Loucy (cell line): ENCODE measurements at regions not wholly inside any gene's neighbourhood (a gene's known extent, or its start where the extent isn't known, plus 50 kb on each side); places are given as distances from the start of the nearest gene placed in this dataset.

Experiments
- H2AFZ ChIP-seq: fragments of 200-600 bp; sonication (generic); 2 replicates; pipeline ENCODE4 v1.6.0; 2016; ENCODE audit warnings: antibody characterized with exemption, mild to moderate bottlenecking, low read length, moderate library complexity
- H3F3A ChIP-seq: fragments of 200-600 bp; 2 replicates; pipeline ENCODE4 v1.6.0; 2016; ENCODE audit warnings: antibody characterized with exemption, low read depth, mild to moderate bottlenecking
- H3K27me3 ChIP-seq: fragments of 200-600 bp; sonication (generic); 2 replicates; pipeline ENCODE4 v1.6.1; 2014; ENCODE audit warnings: low read length, mild to moderate bottlenecking; ENCODE audit not compliant: insufficient read depth, poor library complexity, severe bottlenecking
- H3K36me3 ChIP-seq: fragments of 200-600 bp; sonication (generic); 2 replicates; pipeline ENCODE4 v1.6.1; 2016; ENCODE audit warnings: low read length; ENCODE audit not compliant: insufficient read depth
- H3K4me1 ChIP-seq: fragments of 200-600 bp; sonication (generic); 2 replicates; pipeline ENCODE4 v1.5.1; 2014; ENCODE audit warnings: low read length, mild to moderate bottlenecking; ENCODE audit not compliant: insufficient read depth, poor library complexity, severe bottlenecking
- H3K4me2 ChIP-seq: fragments of 200-600 bp; sonication (generic); 2 replicates; pipeline ENCODE4 v1.6.0; 2014; ENCODE audit warnings: antibody characterized with exemption, low read length, low read depth, mild to moderate bottlenecking; ENCODE audit not compliant: poor library complexity, severe bottlenecking
- H3K4me3 ChIP-seq: fragments of 200-600 bp; sonication (generic); 2 replicates; pipeline ENCODE4 v1.5.1; 2014; ENCODE audit warnings: low read length, mild to moderate bottlenecking, mixed read lengths; ENCODE audit not compliant: poor library complexity, severe bottlenecking
- H3K79me2 ChIP-seq: fragments of 200-600 bp; sonication (generic); 2 replicates; pipeline ENCODE4 v1.6.1; 2014; ENCODE audit warnings: low read length; ENCODE audit not compliant: insufficient read depth
- H3K9ac ChIP-seq: fragments of 200-600 bp; sonication (generic); 2 replicates; pipeline ENCODE4 v1.6.0; 2014; ENCODE audit warnings: mild to moderate bottlenecking, low read depth, low read length, moderate library complexity; ENCODE audit not compliant: poor library complexity, severe bottlenecking
- H3K9me2 ChIP-seq: fragments of 200-600 bp; sonication (generic); replicated peaks from 2 replicates; pipeline ENCODE4 v1.6.1; 2016; ENCODE audit warnings: low read depth, low read length, mixed read lengths
- H3K9me3 ChIP-seq: fragments of 200-600 bp; sonication (generic); 2 replicates; pipeline ENCODE4 v1.6.1; 2014; ENCODE audit warnings: mild to moderate bottlenecking, antibody characterized with exemption, low read length, low read depth; ENCODE audit not compliant: insufficient read depth
- H4K20me1 ChIP-seq: fragments of 200-600 bp; sonication (generic); 2 replicates; pipeline ENCODE4 v1.6.0; 2014; ENCODE audit warnings: antibody characterized with exemption, low read length, mild to moderate bottlenecking; ENCODE audit not compliant: insufficient read depth, poor library complexity, severe bottlenecking
- CTCF ChIP-seq: fragments of 200-600 bp; sonication (generic); conservative IDR thresholded peaks from 2 replicates; pipeline ENCODE4 v1.5.1; 2014; ENCODE audit warnings: mild to moderate bottlenecking, antibody characterized with exemption, low read length
- EZH2phosphoT487 ChIP-seq: fragments of 200-600 bp; IDR thresholded peaks from 2 replicates; pipeline ENCODE4 v1.6.1; 2018; ENCODE audit warnings: antibody characterized with exemption, mild to moderate bottlenecking, moderate library complexity, borderline replicate concordance

DNA sequence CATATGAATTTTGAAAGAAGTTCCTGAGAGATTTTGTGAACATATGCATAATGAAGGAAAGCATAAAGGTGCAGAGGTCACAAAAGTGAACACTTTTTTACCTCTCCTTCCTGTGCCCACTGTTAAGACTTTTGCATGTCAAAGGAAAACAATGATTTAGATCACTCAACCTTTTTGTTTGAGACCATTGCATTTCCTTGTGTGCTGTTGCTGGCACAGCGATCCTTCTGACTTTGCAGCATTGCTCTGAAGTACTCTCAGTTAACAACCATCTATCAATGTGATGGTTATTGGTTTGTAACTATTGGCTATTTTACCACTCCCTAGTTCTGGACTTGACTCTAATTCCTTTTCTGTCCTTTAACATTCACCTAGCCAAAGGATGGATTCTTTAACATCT lies 61.7 kb upstream of the TFPI start:
- H2AFZ ChIP-seq = no peak overlapping the region
- H3K36me3 ChIP-seq = no peaks in the 10 kb centered on the region
- no peak for TF ChIP-seq CTCF
- no peaks in the 10 kb centered on the region for H3K9me3 ChIP-seq
- no peak overlapping the region for H3K9ac ChIP-seq
- no peaks in the 10 kb centered on the region for H4K20me1 ChIP-seq
- no peaks in the 10 kb centered on the region for H3K4me1 ChIP-seq
- H3K27me3 ChIP-seq = no peaks in the 10 kb centered on the region
- H3K4me3 ChIP-seq = no peak overlapping the region
- H3F3A ChIP-seq = no peaks in the 10 kb centered on the region
- no peaks in the 10 kb centered on the region for H3K79me2 ChIP-seq
- H3K4me2 ChIP-seq = no peak overlapping the region
- H3K9me2 ChIP-seq = no peaks in the 10 kb centered on the region

- no peaks in the 10 kb centered on the region for H3K79me2 ChIP-seq
- H3K4me1 ChIP-seq = no peaks in the 10 kb centered on the region
- H3K4me3 ChIP-seq = no peak overlapping the region
- H3K9me2 ChIP-seq = no peaks in the 10 kb centered on the region
- H3F3A ChIP-seq = no peaks in the 10 kb centered on the region
- no peaks in the 10 kb centered on the region for H3K36me3 ChIP-seq
- no peak overlapping the region for H3K4me2 ChIP-seq
- no peak overlapping the region for H2AFZ ChIP-seq
- H3K9me3 ChIP-seq = no peaks in the 10 kb centered on the region
- H3K9ac ChIP-seq = no peak overlapping the region
- no peaks in the 10 kb centered on the region for H3K27me3 ChIP-seq
- no peaks in the 10 kb centered on the region for H4K20me1 ChIP-seq
- TF ChIP-seq EZH2phosphoT487 = no peak
- TF ChIP-seq CTCF = no peak
Measured at GRCh38 chr2:187617120-187617519, 62.9 kb upstream of the TFPI start.

- Histone ChIP-seq H4K20me1 (no peaks in the 10 kb centered on the region), H3K4me2 (no peak overlapping the region), H2AFZ (no peak overlapping the region), H3K9ac (no peak overlapping the region), H3K4me3 (no peak overlapping the region), H3K9me3 (no peaks in the 10 kb centered on the region), H3F3A (no peaks in the 10 kb centered on the region), H3K4me1 (no peaks in the 10 kb centered on the region), H3K79me2 (no peaks in the 10 kb centered on the region), H3K36me3 (no peaks in the 10 kb centered on the region), H3K9me2 (no peaks in the 10 kb centered on the region), H3K27me3 (no peaks in the 10 kb centered on the region)
- no peak for TF ChIP-seq CTCF
- no peak for TF ChIP-seq EZH2phosphoT487
Measured at GRCh38 chr2:187617905-187618304, 63.7 kb upstream of the TFPI start.
